Activated naive CD4-positive, alpha-beta T cell (primary cell): ENCODE measurements at regions not wholly inside any gene's neighbourhood (a gene's known extent, or its start where the extent isn't known, plus 50 kb on each side); places are given as distances from the start of the nearest gene placed in this dataset.
"Not testable (repeated sequence)": the region's sequence is repeated elsewhere in the genome, so short reads cannot be mapped to it uniquely, and the experiment has no call there.

ENCODE experiments used
- DNase-seq, 4 experiments: peaks; one replicate each; lab custom pipeline; 2025; lab: John Stamatoyannopoulos, UW

DNA sequence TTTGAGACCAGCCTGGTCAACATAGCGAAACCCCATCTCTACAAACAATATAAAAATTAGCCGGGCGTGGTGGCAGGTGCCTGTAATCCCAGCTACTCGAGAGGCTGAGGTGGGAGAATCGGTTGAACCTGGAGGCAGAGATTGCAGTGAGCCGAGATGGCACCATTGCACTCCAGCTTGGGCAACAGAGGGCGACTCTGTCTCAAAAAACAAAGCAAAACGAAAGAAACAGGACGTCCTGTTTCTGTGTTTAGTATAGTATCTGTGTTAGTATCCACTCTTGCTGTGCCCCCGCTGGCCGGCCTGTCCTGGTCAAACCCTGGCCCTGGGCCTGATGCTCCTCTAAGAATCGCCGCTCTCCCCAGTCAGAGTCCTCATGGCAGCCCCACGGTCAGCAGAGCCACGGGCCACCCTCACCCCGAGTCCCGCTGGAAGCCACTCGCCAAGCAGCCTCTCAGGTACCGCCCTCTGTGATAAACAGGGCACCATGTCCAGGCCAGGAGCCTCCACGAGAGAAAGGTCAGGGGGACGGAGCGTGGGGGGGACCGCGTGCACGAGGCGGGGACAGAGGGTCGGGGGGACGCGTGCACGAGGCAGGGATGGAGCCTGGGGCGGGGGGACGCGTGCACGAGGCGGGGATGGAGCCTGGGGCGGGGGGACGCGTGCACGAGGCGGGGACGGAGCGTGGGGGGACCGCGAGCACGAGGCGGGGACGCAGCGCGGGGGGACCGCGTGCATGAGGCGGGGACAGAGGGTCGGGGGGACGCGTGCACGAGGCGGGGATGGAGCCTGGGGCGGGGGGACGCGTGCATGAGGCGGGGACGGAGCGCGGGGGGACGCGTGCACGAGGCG, 384.5 kb downstream of the SMOC2 start:
- DNase-seq = no peak

DNA sequence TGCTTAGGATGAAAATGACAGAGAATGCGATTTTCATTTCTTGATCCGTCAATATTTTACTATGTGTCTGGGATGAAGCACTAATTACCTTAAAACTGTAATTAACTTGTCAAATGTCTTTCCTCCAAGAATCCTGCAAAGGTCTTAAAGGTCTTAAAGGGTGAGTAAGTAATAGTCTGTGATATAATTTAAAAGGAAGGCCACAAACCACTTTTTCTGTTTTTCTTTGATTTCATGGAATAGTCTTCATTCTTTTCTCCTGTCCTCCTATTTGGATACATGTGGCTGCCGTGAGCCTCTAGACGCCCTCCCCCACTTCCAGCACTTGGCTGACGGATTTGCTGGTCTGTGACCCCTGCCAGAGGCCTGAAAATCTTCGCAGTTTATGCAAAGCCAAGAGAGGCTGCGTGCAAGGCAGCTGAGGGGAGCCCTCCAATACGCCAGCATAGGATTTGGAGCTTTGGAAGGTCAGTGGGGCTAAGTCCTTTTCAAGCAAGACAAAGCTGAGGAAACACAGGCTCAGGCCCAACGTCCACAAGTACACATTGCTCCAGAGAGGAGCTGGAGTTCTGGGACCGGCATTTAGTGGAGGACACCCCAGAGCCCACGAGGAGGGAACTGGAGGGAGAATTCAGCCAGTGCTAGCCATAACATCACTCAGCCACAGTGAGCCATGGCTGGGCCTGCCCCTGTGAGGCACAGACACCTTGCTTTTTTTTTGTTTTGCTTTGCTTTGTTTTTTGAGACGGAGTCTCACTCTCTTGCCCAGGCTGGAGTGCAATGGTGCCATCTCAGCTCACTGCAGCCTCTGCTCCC, 382.6 kb downstream of the SMOC2 start:
- DNase-seq = no peak

DNA sequence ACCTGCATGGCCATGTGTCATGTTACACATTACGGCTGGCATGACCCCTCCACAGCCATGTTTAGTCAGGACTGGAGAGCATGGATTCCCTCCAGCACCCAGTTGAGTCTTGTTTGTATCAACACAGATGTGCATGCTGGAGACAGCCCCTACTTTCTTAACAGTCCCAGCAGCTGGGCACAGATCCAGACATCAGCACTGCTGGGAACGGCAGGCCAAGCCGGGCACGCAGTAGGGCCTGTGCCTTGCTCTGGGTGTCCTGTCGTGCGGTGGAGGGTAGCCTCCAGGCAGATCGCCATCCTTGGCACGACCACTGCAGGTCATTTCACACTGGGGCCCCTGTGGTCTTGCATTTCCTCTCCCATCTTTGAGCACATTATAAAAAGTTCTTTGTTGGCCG, 381.4 kb downstream of the SMOC2 start:
- DNase-seq = no peak

DNA sequence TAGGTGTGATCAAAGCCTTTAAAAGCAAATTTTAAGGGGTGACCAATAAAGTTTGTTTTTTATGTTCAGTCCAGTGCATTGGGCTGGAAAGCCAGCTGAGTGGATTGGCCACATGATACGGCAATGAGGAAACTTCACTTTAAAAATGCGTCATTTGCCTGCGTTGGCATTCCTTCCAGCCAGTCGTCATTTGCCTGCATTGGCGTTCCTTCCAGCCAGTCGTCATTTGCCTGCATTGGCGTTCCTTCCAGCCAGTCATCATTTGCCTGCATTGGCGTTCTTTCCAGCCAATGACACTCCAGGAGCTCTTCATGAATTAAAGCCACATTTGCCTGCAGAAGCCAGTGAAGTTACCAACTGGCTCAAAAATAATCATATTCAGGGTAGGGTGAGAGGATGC, 378.6 kb downstream of the SMOC2 start:
- DNase-seq = no peak

DNA sequence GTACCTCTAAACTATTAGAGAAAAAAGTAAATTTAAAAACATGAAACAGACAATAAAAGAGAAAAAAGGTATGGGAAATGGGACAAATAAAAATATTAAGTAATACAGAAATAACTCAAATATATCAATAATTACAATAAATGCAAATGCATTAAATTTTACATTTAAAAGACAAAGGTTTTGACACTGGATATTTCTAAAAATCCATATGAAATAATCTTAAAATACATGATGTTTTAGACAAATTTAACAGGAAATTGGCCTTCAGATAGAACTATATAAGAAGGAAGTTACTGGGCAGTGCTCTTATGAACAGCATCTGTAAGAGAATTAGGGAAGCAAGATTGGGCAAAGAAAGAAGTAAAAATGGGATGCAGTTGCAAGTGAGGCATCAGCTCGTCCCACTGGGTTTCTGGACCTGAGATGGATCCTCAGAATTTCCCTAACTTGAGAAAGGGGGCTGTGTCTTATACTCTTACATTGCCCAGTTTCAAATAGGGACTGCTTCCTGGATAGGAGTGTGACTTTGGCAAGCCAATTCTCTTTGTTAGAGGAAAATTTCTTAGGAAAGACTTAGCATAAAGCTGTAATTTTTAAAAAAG, 376.7 kb downstream of the SMOC2 start:
- DNase-seq = no peak

DNA sequence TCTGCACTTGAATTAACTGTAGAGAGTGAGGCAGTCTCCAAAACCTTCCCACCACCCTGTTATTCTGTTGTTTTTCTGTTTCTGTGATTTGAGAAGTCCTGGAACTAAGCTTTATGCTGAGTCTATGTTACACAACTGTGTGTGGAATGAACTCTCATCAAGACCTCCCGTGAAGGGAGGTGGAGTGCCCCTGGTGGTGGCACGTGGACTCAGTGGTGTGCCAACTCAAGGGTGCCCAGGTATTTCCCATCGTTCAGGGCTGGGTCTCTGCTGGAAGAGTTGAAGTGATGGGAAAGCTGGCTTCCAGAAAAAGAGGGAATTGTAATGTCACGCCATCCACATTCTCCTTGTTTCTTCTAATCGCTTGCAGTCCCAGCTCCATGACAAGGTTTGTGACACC, 374.2 kb downstream of the SMOC2 start:
- no peak for DNase-seq

DNA sequence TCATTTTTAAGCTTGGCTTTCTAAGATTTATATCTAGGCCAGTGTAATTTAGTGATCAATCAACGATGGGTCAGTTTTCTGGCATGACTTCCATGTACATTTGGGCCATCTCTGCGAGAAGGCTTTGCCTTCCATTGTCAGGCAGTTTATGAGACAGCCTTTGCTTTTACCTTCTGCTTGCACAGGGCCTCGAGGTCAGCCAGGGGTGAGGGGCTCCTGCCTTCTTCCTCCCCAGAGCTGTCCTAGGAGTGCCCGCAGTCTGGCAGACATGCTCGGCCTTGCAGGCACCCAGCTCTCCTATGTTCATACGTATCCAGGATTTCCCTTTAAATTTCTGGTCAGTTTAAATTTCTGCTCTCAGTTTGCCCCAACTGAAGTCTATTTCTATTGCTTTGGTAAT, 367.2 kb downstream of the SMOC2 start:
- DNase-seq = no peak

DNA sequence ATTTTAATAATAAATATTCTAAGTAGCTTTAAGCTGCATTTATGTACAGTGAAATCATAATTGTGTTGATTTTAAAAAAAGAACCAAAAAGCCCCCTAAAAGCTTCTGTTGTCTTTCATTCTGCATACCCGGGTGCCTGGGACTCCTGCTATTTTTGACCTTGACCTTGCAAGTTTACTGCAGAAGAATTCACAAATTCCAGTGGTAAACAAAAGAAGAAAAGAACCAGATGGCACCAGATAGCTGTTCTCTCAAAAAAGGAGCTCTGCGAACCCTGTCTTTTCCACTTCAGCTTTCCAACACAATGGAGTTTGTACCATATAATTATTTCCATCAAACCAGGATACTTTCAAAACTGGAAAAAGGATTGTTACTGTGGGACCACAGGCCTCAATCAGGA, 363.3 kb downstream of the SMOC2 start:
- DNase-seq = no peak

DNA sequence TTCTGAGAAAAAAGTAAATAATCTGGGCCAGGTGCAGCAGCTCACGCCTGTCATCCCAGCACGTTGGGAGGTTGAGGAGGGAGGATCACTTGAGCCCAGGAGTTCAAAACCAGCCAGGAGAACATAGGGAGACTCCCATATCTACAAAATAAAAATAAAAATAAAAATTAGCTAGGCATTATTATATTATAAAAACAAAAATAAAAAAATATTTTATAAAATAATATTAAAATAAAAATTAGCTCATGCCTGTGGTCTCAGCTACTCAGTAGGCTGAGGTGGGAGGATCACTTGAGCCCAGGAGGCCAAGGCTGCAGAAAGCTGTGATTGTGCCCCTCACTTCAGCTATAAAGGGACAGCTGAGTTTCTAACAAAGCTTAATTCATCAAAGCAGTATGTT, 362.9 kb downstream of the SMOC2 start:
- no peak for DNase-seq

DNA sequence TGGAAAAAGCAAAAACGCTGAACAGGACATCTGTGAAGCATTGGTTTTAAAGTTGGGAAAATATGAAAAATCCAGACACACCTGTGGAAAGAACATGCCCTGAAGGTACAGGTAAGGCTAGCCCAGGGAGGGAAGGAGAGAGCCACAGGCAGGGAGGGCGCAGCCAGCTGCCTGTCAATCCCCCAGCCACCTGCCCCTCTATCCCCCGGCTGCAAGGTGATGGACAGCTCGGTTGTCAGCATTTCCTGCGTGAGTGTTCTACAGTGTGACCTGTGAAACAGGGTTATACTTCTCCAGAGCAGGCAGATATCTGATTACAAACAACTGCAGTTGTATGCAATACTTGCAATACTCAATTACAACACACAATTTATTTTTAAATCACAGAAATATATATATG, 358.1 kb downstream of the SMOC2 start:
- no peak for DNase-seq

DNA sequence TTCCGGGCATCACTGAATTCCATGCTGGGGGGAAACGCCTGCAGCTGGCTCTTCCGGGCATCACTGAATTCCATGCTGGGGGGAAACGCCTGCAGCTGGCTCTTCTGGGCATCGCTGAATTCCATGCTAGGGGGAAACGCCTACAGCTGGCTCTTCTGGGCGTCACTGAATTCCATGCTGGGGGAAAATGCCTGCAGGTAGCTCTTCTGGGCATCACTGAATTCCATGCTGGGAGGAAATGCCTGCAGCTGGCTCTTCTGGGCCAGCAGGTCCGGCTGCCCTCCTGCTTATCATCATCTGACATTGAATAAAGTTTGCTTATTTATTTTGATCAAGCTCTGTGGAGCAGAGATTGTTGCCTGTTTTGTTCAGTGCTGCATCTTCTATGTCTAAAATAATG, 355.1 kb downstream of the SMOC2 start:
- DNase-seq = no peak

DNA sequence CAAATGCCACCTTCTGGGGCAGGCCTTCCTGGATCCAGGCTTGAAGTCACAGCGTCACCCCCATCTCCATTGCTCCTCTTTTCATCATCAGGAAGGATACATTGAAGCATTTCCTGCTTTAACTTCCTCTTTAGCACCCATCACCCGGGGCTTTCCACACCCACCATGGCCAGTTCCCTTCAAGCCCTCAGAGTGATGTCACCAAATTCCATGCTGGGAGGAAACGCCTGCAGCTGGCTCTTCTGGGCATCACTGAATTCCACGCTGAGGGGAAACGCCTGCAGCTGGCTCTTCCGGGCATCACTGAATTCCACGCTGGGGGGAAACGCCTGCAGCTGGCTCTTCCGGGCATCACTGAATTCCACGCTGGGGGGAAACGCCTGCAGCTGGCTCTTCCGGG, 354.6 kb downstream of the SMOC2 start:
- DNase-seq = not testable (repeated sequence)

DNA sequence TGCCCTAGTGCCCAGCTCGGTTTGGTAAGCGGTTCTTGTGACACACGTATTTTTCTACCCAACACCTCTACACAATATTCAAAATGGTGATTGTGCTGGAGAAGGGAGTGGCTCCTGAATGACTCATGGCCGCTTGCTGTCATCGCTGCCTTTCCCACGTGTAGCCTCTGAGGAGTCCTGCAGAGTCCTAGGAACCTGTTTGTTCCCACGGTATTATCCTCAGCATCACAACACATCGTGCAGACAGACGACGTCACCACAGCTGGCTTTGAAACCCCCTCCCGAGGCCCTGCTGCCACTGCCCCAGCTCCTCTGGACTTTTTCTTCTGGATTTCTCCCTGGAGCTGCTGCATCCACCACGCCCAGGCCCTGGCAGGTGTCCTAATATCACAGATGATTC, 353.5 kb downstream of the SMOC2 start:
- DNase-seq = no peak

DNA sequence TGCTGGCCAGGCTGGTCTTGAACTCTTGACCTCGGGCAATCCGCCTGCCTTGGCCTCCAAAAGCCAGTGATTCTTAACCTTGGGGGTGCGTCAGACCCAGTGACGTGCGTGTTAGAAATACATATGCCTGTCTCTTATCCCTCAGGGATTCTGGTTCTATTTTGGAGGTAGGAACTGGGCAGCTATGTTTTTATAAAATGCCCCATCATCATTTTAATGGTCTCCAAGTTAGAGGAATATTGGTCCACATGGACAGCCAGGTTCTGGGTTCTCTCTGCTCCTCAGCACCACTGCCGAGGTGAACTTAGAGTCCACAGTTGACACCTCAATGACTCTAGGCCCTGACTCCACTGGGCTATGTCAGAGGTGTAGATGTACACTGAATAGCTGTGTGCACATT, 352.7 kb downstream of the SMOC2 start:
- DNase-seq = no peak

DNA sequence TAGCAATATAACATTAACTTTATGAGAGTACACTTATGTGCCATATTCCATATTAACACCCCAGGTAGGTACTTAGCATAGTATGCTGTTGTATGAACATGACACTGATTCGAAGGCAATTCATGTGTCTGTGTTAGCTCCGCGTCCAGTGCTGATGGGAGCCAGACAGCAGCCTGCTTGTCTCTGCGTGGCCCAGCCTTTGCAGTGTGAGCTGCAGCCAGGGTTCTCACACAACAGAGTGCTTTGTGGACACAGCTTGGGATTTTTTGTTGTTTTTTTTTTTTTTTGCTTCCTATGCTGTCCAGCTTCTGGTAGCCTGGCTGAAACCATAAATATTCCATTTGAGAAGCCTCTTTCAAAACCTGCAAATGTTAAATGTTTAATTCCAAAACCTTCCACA, 350.9 kb downstream of the SMOC2 start:
- no peak for DNase-seq

DNA sequence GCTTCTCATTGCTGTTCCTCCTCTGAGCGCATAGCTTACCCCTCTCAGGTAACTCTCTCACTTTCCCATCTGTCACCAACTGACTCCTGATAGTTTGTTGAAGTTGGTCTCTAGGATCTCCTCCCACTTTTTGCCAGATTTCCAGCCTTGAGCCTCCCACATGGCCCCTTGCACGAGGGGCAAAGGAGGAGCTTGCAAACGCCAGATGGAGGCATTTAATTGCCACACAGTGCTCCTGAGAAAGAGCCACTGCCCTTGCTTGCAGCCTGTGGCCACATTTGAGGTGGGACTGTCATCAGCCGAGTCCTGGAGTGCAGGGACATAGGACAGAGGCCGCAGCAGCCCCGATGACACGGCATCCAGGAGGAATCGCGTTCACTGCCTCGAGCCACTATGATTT, 348.7 kb downstream of the SMOC2 start:
- DNase-seq = no peak

DNA sequence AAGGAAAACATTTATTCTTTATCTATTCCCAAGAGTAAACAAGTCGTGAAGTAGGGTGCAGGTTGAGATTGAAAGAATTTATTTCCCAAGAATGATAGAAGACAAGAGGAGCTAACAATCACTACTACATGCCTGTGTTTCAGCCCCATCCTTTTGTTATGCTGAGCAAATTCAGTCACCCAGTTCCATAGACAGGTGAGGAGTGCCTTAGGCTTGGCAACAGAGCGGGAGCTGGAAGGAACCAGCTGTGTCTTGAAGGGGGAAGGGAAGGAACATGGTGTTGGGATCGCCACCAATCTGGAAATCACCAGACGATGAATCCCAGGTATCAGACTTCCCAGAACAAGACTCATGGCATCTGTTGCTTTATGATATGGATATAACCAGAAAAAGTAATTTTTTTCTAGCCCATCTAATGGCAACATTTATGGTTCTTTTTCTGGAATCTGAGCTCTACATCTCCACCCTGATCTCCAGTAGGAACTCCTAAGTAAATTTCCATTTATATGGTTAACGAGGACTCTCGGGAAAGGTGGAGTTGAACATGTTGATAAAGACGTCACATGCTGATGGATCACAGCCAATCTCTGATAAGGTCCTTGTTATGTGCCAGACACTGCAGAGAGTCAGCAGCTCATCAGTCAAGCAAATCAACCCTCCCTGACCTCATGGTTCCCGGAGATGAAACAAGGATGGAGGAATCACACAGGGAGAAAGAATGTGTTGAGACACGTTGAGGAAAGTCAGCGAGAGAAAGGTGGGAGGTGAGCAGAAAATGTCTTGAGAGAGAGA, 344.9 kb downstream of the SMOC2 start:
- DNase-seq = no peak

DNA sequence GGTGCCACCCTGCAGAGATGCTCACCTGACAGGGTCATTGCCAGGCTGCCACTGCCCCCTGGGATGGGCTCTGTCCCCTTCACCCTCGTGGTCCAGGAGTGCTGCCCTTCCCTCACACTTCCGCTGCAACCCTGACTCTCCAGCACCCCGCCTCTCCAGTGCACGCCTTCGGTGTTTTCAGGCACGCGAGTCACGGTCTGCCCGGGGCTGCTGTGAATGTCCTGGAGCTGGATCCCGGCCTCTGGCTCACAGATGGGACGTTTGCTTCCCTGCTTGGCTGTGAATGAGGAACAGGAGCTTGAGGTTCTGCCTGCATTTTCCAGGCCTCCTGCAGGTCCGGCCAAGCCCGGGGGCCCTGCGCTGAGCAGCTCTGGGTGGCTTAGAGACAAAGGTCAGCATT, 343.4 kb downstream of the SMOC2 start:
- no peak for DNase-seq

DNA sequence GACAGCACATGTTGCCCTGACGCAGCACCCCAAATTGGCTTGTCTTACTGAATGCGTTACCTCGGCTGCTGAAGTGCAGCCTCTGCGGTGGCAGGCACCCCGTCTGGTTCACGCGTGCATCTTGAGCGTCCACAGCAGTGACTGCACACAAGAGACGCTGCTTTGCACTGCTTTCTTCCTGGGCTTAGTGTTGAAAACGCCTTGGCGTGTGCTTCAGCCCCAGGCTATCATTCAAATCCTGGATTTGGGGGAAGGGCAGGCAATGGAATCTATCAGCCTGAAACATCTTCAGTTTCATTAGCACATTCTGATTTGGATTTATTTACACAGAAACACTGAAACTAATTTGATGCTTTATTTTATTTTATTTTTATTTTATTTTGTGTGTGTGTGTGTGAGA, 342.7 kb downstream of the SMOC2 start:
- no peak for DNase-seq

DNA sequence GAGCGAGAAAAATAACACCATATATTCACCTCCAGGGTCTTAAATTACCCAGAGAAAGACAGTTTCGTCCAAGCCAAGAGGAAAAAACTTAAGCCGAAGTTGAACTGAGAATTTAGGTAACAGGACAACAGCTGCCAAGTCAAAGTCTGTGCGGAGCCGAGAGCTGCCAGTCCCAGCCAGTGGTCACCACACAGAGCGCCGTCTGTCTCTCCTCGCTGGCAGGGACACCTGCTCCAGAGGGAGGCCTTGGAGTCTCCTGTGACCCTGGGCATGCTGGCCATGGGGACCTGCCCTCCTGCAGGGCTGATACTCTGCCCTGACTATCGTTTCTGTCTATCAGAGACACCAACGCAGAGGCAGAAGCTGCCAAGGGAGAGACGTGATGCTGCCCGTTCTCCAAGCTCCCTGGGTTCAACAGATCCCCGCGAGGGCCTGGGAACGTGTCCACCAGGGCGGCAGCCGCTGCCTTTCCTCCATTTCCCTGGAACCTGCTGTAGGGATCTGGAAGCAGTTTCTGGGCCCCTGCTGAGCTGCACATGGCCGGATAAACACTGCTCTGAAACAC, 341.3 kb downstream of the SMOC2 start:
- DNase-seq = no peak

DNA sequence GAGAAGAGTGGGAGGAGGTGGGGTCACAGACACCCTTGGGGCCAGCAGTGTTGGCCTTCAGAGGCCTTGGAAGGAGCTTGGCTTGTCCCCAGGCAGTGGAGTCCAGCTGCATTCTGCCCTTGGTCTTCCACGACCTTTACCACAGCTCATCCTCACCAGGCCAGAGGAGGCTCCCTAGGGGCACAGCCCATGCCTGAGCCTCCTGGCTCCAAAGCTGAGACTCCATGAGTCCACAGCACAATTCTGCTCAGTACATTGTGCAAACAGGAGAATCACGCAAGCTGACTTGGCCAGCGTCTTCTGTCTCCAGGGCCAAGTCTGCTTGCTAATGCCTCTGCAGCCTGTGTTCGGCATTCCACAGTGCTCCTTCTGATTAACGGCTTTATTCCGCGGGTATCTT, 337.2 kb downstream of the SMOC2 start:
- no peak for DNase-seq

DNA sequence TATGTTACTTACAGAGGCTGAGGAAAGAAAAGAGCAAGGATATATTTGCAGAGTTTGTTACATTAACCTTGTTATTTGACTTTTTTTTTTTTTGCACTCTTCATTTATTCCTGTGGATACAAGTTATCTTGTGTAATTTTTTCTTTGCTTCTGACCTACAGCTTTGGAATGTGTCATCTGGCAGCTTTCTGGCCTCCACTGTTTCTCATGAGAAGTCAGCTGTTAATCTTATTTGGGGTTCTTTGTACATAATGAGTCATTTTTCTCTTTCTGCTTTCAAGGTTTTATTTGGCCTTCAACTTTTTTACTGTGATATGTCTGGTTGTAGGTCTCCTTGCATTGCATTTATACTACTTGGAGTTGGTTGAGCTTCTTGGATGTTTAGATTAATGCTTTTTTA, 333.4 kb downstream of the SMOC2 start:
- no peak for DNase-seq
